Peyer's patch (tissue), 4 donors: ENCODE measurements at regions not wholly inside any gene's neighbourhood (a gene's known extent, or its start where the extent isn't known, plus 50 kb on each side); places are given as distances from the start of the nearest gene placed in this dataset.

ENCODE experiments used
- POLR2A ChIP-seq, 2 donors: fragments of 450-650 bp; IDR thresholded peaks; one replicate each; pipeline ENCODE4 v1.5.1; 2017; ENCODE audit warnings: antibody characterized with exemption in 2 of 2, mild to moderate bottlenecking in 2 of 2, moderate library complexity in 2 of 2
- TF ChIP-seq, protein P1 (sequence below), 6 experiments: fragments of 450-650 bp in 4 of 6; fragments of 200-600 bp in 2 of 6; sonication (generic) in 1 of 6; IDR thresholded peaks; one replicate each; pipeline ENCODE4 v1.5.1; 2017 to 2019; ENCODE audit warnings: antibody characterized with exemption in 6 of 6, mild to moderate bottlenecking in 3 of 6, moderate library complexity in 1 of 6

DNA sequence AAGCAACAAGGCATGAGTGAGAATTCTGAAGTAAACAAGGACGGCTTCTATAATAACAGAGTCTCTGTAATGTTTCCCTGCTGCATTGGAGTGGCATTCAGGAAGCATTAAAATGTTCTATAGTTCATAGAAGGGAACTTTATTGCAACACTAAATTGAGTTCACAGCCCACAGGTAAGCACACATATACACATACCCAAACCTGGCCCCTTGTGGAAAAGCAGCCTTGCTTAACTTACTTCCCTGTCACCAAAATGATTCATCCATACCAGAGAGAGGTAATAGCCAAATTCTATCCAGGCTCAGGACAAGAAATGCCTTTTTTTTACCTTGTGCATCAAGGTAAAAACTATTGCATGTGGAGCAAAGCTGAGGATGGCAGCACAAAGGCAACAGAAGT is 241.4 kb downstream of the HHIPL2 start:
- TF ChIP-seq, protein P1, sequence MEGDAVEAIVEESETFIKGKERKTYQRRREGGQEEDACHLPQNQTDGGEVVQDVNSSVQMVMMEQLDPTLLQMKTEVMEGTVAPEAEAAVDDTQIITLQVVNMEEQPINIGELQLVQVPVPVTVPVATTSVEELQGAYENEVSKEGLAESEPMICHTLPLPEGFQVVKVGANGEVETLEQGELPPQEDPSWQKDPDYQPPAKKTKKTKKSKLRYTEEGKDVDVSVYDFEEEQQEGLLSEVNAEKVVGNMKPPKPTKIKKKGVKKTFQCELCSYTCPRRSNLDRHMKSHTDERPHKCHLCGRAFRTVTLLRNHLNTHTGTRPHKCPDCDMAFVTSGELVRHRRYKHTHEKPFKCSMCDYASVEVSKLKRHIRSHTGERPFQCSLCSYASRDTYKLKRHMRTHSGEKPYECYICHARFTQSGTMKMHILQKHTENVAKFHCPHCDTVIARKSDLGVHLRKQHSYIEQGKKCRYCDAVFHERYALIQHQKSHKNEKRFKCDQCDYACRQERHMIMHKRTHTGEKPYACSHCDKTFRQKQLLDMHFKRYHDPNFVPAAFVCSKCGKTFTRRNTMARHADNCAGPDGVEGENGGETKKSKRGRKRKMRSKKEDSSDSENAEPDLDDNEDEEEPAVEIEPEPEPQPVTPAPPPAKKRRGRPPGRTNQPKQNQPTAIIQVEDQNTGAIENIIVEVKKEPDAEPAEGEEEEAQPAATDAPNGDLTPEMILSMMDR (IDR thresholded peaks at IDR 0.05): no peak
- TF ChIP-seq POLR2A (IDR thresholded peaks at IDR 0.05): no peak
